GM18870 (cell line): ENCODE measurements at regions not wholly inside any gene's neighbourhood (a gene's known extent, or its start where the extent isn't known, plus 50 kb on each side); places are given as distances from the start of the nearest gene placed in this dataset.

Experiments
- ATAC-seq: cut with Tn5 transposase; IDR thresholded peaks from one replicate; pipeline ENCODE4 v1.9.1; 2021; ENCODE audit warnings: moderate library complexity; ENCODE audit not compliant: unreplicated experiment

DNA sequence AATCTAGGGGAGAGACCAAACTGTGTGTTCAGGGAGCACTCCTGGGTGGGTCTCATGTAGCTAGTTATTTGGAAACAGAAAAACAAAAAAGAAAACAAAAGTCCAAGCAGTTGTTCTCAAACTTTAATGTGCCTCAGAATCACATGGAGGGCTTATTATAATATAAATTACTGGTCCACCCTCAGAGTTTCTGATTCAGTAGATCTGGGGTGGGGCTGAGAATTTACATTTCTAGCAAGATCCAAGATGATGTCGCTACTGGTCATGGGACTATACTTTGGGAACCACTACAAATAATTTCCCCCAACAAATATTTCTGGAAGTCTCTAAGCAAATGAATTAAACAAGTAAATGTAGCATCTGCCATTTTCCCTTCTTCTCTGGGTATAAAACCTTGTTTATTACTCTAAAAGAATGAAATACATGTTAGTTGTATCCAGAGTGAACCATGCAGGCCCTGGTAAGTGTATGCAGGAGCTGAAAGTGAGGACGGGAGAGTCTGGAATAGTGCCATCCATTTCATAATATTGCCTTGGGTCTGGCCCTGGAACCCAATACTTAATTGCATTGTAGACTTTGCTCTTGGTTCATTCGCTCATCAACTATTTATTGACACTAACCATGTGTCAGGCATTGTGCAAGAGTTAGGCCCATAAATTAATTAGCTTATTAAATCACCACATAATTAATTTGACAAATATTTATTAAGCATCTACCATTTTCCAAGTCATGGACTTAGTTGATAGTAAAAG lies 490.8 kb downstream of the EPM2A start:
- no peak for ATAC-seq

DNA sequence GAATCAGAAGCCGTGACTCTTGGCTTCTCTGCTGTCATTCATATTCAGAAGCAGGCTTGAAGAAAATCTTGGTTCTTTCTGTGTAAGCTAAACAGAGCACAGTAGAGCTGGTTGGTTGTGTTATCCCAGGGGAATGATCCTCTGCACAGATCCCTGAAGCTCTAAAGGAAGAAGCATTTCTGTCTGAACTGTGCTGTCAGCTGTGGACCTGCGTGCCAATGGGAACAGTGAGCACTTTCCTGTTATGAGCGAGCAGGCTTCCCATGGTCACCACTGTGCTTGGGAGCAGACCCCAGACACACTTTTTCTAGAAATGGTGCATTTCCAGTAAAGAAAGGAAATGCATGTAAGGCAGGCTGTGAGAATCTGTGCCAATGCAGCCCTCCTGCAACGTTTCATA lies 490.2 kb downstream of the EPM2A start:
- ATAC-seq, result no peak

DNA sequence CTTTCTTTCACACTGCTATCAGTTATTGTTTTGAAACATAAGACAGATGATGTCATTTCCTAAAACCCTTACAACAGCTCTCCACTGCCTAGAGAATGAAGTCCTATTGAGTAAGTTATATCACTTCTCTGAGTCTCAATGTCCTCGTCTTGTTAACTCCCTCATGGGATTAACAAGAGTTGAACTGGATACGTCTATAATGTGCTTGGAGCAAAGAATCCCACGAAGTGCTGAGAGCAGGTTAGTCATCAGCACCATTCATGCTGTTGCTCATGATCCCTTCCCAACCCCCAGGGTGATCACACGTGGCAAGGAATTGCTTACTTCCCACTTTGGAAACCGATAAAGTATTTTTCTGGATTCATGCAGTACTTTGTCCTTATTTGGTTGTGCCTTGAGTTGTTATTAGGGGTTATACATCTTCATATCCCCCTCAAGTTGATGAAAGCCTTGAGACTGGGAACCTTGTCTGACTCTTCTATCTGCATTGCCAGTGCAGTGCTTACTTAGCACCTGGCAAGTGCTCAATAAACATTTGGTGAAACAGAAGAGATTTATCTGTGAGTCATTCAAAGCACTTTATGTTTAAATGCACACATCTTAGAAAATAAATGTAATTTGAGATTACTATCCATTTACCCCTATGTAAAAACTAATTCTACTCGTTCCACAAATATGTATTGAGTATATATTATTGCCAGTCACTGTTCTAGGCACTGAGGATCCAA lies 487.5 kb downstream of the EPM2A start:
- no peak for ATAC-seq

DNA sequence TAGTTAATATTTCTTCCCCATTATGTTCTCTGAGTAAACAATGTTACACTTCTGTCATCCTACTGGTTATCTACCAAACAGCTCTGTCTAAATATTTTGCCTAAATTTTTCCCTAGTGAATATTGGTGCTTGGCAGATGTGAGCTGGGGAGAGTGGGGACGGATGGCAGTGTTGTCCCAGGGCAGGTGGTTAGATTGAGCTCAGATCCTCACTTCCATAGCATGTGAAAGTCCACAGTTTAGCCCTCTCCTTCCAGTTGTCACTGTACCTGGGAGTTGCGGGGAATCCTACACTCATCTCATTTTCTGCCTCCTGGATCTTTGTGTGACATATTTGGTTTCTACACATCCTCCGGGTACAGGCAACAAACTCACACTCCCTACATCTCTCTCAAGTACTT lies 484.9 kb downstream of the EPM2A start:
- ATAC-seq, result no peak

DNA sequence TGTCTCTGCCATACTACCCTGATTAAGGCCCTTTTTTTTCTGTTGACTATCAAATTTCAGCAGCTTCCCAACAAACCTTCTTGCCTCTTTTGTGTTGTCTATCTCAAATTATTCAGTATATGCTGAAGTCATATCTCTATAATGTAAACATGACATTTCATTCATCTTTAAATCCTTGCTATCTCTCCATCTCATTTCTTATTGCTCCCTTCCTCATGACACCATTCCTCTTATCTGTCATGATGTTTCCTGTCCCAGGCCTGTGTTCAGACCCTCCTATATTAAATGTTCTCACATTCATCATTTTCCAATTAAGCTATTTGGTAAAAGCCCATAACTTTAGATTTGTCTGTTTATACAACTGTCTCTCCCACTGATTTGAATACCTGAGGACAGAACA lies 482.6 kb downstream of the EPM2A start:
- ATAC-seq, result no peak

DNA sequence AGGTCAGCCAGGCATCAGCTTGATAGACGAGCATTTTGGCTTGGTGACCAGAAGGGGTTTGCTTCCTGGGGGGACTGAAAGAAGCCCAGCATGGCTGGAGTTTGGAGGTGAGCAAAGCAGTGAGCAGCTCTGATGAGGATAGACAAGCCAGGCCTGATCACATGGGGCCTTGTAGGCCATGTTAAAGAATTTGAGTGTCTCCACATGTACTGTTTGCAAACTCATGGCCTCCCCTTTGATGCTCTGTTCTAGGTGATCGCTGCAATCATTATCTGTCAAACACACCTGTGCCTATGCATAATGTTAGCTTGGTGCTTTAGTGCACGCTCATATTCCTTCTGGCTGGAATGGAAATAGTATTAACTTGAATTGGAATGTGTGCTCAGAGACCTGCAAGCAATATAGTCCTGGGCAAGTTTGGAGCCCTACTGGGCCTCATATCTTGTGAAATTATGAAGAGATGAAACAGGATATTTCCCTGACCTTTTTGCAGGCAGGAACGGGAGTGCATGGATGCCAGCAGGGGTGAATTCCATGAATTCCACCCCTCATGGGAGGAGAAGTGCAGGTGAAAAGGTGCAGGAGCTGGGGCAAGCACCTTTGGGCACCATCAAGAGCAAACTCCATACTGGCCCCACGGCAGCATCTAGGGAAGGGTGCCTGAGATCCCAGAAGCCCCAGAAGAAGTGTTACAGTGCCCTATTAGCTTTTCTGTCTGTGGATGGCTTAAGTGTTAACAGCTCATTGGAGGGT lies 480.5 kb downstream of the EPM2A start:
- ATAC-seq, result no peak

DNA sequence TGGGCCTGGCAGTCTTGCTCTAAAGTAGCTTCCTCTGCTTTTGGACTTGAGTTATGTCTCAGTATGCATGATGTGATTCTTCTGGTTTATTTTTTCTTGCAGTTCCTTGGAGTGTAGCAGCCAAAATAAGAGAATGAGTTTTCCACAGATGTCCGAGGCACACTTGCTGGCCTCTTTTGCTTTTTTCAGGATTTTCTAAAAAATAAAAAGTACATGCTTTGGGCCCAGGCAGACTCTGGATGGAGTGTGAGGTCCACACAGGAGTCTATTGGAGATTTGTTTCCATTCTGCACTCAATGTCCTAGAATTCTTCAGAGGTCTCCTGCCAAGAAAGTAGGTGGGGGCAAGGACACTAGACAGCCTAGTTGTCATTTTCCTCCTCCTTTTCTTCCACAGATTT lies 477.6 kb downstream of the EPM2A start:
- no peak for ATAC-seq

DNA sequence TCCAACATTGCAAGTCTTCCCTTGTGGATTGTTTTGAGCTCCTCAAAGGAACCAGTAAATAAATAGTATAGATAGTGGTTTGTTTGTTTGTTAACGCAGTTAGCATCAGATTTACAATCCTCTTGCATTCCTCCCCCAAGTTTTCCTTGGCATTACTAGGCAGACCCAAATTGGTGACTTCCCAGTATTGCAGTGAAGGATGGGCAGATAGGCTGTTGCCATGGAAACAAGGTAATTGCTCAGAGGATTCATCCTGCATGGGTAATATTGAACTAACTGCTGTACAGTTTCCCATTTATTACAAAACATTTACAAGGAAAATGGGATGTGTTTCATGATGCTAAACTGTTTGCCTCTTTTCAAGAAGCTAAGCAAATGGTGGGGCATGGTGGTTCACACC lies 477.2 kb downstream of the EPM2A start:
- no peak for ATAC-seq

DNA sequence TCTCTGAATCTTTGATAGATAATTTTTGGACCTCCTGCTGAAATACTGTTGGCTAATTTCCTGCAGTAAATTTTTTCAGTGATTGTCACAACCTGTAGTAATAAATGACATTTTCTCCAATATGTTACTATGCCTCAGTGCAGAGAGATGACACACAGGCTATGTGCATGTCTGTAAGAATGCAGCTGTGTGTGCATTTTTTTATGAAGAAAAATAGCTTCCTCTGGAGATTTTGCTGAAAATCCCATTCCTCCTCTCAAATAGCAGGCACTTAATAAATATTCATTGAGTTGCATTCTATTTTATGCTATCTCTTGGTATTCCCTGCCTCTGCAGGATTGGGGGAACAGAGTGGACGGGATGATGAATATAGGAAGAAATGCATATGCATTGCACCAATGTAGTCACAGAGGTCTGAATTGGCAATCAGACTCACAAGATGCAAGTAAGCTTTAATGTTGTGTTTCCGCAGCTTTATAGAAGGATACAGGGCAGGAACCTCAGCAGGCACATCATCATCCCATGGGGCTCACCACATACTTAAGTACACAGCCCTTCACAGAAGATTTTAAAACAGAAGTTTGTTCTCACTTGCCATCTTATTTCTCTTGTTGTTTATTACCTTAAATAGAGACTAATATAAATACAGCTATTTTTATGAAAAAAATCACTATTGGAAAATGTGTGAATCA lies 474.7 kb downstream of the EPM2A start:
- ATAC-seq, result no peak

DNA sequence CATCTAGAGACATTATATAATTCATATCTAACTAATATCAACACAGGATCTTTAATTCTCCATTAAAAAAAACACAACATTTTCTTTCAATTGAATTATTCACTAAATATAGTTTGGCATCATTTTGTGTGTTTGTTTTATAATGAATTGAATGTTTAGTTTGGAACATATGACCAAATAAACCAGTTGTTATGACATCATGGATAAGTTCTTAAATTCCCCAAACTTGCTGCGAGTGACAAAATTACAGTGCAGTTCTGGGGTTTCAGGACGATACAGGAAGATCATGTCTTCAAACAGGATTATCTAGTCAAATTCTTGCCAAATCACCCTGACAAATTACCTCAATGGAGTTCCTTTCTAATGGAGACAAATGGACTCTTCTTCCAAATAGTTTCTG lies 473.6 kb downstream of the EPM2A start:
- ATAC-seq, result no peak

DNA sequence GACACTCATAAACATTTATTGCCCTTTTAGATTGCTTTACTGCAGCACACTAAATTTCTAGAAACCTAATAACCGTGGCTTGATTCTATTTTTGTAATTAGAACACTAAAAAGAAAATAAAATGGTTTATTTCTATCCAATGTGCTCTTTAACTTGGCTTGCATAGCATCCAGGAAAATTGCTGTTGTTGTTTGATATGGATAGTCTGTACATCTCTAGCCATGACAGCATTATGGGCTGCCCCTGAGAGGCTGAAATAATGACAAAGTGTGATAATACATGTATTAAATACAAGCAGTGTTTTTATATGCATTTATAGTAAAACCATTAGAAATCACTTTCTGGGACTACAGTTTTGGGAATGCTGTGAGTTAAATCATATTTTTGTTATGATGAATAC lies 472.5 kb downstream of the EPM2A start:
- no peak for ATAC-seq

DNA sequence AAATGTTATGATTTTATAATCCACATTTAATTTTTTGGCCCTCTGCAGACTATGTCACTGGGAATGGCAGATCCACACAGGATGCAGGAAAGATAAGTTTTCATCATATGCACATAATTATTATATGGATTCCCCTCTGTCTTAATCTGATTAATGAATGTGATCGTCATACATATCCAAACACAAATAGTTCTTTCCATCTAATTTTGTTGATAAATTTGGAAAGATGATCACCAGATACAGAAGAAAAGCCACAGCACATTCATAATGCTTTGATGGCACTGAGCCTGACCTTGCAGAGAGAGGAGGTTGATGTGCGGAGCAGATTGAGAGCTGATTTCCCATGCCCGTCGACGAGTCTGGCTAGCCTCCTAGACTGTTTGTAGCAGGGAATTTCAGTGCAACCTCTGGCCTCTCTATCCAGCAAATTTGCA lies 471.5 kb downstream of the EPM2A start:
- ATAC-seq, result no peak

DNA sequence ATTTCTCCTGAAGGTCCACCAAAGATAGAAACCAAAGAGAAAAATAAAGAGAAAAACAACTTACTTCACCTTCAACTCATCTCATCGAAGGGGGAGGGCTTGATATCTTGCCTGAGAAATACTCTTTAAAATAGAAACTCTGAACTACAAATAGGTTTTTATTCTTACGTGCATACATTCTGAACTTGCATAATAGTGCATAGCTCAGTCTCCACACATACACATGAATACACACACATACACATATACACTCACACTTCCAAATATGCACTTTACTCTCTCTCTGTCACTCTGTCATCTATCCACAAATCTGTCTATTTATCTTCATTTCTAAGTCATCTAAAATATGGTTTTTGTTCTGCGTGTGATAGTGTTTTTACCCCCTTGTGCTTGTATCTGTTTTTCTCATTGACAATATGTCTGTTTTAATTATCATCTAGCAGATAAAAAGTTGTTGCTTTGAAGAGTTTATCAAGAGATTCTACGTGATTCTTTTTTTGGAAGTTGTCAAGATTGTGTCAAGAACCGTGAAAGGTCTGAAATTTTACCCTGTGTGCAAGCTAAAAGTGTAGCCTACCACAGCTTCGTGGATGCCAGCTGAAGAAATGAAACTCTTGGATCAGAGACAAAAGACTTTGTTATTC lies 468.8 kb downstream of the EPM2A start:
- no peak for ATAC-seq

DNA sequence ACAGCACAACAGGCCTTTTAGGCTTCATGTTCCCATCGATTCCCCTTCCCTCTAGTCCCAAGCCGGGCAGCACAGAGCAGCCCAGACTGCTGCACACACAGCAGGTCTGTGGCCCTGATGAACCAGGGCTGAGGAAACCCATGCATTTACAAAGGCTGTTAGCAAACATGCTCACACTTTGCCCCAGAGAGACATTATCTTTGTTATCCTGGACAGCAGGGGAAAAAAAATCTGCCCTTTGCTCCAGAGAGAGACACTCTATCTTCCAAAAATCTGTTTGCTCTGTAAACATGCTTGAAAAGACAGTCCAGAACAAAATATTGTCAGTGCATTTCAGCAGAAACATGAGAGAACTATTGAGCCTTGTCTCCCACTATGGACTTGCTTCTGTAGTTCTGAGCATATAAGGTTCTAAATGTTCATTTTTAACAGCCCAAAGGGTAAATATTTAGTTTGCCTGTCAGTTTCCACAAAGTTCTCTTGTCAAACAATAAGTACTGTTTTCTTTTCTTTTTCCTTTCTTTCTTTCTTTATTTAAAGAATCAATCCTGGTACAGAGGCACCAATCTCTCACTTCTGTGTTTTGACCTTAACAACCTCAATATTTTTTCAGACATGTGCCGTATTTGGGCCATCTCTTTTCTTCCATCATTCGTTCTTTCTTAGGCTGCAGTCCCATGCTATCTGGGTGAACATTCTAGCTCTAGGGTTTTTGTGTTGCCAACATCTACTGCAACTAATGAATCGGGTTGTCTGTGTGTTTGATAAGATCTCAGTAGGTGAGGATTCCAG lies 468.0 kb downstream of the EPM2A start:
- no peak for ATAC-seq

DNA sequence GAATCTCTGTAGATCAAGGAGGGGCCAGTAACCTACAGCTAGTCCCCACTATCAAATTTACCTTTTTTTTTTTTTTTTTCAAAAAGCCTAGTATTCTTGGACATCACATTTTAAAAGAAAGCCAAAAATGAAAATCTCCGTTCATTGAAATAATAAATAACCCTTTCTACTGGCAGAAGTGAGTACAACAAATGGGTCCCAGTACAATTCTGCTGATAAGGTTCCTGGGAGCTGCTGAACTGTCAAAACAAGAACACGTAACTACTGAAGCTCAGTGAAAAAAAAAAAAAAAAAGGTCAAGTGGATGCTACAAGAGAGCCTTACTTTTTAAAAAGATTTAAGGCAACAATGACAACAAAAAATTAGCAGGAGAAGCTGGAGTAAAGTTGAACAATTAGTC lies 464.9 kb downstream of the EPM2A start:
- ATAC-seq, result no peak

DNA sequence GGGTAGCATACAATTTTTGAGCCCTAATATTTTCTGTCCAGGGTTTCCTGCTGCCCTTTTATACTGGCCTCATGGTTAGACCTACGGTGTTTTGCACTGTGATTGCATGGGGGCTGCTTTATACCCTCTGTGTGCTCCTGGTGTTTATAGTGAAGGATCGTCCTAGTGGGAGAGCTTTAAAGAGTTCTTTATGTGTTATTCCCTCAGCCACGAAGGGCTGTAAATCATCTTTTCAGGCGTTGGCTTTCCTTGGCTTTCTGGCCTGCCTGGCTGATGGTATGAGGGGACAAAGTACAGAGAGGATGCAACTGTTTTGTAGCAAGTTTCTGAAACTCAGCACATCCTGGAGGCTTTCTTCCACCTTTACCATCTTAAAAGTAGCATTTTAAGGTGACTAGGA lies 464.3 kb downstream of the EPM2A start:
- no peak for ATAC-seq

DNA sequence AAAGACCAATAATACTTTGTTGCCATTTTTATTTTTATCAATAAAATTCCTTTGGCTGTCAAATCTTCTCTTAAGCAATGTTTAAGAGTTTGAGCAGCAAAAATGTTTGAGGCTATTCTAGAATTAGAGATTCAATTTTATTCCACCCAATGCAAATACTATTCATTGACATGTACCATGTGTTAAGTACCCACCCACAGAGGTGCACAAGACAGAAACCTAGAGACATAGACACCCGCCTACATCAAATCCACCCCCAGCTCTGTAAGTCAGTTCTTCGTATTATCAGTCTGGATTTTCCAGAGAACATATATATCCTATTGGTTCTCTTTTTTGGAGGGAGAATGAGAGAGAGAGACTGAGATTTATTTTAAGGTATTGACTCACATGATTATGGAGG lies 463.7 kb downstream of the EPM2A start:
- no peak for ATAC-seq

DNA sequence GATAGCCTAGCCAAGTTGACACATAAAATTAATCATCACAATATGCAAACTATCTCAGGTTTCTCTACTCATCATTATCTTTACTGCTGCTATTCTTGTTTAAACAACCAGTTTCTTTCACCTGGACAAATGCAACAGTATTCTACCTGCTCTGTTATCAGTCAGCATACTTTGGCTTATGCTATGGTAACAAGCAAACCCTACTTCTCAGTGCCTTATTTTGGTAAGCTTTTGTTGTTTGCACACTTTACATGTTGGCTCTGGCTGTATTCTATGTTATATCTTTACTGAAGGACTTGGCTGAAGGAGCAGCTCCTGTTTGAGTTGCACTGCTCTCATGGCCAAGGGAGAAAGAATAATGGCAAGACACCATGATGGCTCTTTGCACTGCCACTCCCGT lies 463.1 kb downstream of the EPM2A start:
- ATAC-seq, result no peak

DNA sequence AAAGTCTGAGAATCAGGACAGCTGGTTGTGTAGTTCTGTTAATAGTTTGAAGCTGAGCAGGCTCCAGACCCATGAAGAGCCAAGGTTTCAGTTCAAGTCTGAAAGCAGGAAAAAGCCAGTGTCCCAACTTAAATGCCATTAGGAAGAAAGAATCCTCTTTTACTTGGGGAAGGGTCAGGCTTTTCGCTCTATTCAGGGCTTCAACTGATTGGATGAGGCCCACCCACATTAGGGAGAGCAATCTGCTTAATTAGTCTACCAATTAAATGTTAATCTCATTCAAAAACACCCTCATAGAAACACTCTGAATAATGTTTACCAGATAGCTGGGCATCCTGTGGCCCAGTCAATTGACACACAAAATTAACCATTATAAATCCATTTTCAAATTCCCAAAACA lies 462.2 kb downstream of the EPM2A start:
- no peak for ATAC-seq

DNA sequence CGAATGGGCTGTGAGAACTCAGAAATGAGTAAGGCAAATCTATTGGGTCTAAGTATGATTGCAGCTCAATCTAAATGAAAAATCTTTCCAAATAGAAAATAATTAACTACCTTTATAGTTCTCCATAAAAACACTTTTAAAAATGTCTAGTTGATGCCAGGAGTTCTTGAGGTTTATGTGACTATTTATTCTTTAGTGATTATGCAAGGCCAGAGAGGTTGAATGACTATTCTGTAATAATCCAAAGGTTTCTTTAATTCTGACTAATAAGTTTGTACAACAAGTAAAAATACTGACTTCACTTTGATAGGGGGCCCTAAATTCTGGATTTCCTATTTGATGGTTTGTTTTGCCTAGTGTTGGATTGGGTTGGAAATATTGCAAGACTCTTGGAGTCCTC lies 461.2 kb downstream of the EPM2A start:
- no peak for ATAC-seq
